Caco-2 (cell line): ENCODE measurements at regions not wholly inside any gene's neighbourhood (a gene's known extent, or its start where the extent isn't known, plus 50 kb on each side); places are given as distances from the start of the nearest gene placed in this dataset.

Source experiments
- BruUV-seq: library from RNA; stranded (reverse); fragments of 400-500 nt; replicated peaks from 2 replicates; lab custom pipeline; 2021; lab: Mats Ljungman, UMichigan
- CTCF ChIA-PET: fragments of 300-600 bp; sonication (Branson Sonifier 250); formaldehyde crosslinking; loops from one replicate; lab custom pipeline; 2022; ENCODE audit warnings: antibody characterized with exemption; lab: Charles Lee
- POLR2A ChIA-PET: fragments of 300-600 bp; sonication (Branson Sonifier 250); formaldehyde crosslinking; loops from one replicate; lab custom pipeline; 2022; ENCODE audit warnings: antibody characterized with exemption; lab: Charles Lee
- DNase-seq, 2 experiments: peaks; one replicate each; pipeline versions ENCODE4 v3.0.0 to v3.0.0-alpha.2; 2020 to 2022
- H3K27me3 ChIP-seq: replicated peaks from 2 replicates; pipeline ENCODE4 v1.6.0; 2011; ENCODE audit warnings: low read length; ENCODE audit not compliant: control insufficient read depth, insufficient read depth
- H3K36me3 ChIP-seq: 2 replicates; pipeline ENCODE4 v1.5.1; 2011; ENCODE audit warnings: low read length; ENCODE audit not compliant: control insufficient read depth, insufficient read depth
- H3K4me1 ChIP-seq: fragments of 250-450 bp; sonication (Bioruptor Pico); 2 replicates; pipeline ENCODE4 v1.5.1; 2020; ENCODE audit warnings: mild to moderate bottlenecking
- H3K4me3 ChIP-seq: 2 replicates; pipeline ENCODE4 v1.5.1; 2011; ENCODE audit warnings: low read depth, mild to moderate bottlenecking, control low read depth, low read length
- H3K9me3 ChIP-seq: fragments of 250-450 bp; sonication (Bioruptor Pico); 2 replicates; pipeline ENCODE4 v1.5.1; 2020; ENCODE audit warnings: mild to moderate bottlenecking, moderate library complexity
- H3K27ac Mint-ChIP-seq: one replicate; pipeline ENCODE4 v1.8.0; 2022; ENCODE audit warnings: mixed read lengths; ENCODE audit not compliant: unreplicated experiment
- H3K27me3 Mint-ChIP-seq: one replicate; pipeline ENCODE4 v1.8.0; 2022; ENCODE audit warnings: mixed read lengths; ENCODE audit not compliant: insufficient read depth, unreplicated experiment
- H3K36me3 Mint-ChIP-seq: one replicate; pipeline ENCODE4 v1.8.0; 2022; ENCODE audit warnings: mild to moderate bottlenecking, mixed read lengths; ENCODE audit not compliant: insufficient read depth, unreplicated experiment
- H3K4me1 Mint-ChIP-seq: one replicate; pipeline ENCODE4 v1.8.0; 2022; ENCODE audit warnings: low read depth, mixed read lengths; ENCODE audit not compliant: unreplicated experiment
- H3K4me3 Mint-ChIP-seq: one replicate; pipeline ENCODE4 v1.8.0; 2022; ENCODE audit warnings: mild to moderate bottlenecking, moderate library complexity, mixed read lengths; ENCODE audit not compliant: unreplicated experiment
- H3K9me3 Mint-ChIP-seq: one replicate; pipeline ENCODE4 v1.8.0; 2022; ENCODE audit warnings: mixed read lengths; ENCODE audit not compliant: unreplicated experiment
- CTCF ChIP-seq, 2 experiments: fragments of 200-600 bp in 1 of 2; IDR thresholded peaks; 1 replicate in 1 of 2; 2 replicates in 1 of 2; pipeline versions ENCODE4 v1.5.1 to v1.8.0; 2011 to 2022; ENCODE audit warnings: antibody characterized with exemption in 1 of 2, control low read depth in 1 of 2, inconsistent platforms in 1 of 2, low read depth in 1 of 2, low read length in 1 of 2, mild to moderate bottlenecking in 1 of 2, moderate library complexity in 1 of 2; ENCODE audit not compliant: insufficient read depth in 1 of 2, severe bottlenecking in 1 of 2, unreplicated experiment in 1 of 2
- intact Hi-C: fragments of 100-400 bp; cut with micrococcal nuclease; formaldehyde crosslinking; loops from one replicate; pipeline ENCODE4 v1.10.0; 2022; ENCODE audit not compliant: unreplicated experiment

DNA sequence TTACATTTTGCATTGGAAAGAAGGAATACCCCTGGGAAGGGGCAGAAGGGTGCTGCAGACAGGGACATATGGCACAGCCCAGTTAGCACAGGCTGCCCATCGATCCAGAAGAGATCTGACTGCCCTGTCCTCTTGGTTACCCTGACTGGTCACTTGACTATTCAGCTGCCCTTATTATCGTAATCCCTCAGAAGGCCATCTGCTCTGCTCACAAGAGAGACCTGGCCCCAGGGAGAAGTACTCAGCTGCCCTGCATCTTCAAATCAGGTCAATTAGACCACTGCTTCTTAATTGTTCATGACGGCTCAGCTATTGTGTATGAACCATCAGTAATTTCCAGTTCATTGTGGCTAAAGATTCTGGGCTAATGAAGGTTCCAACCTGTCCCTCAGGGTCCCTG lies 345.0 kb downstream of the TLE1 start:
- Histone ChIP-seq H3K27me3 (no peaks in the 10 kb centered on the region), H3K36me3 (no peaks in the 10 kb centered on the region), H3K9me3 (no peaks in the 10 kb centered on the region), H3K4me1 (no peaks in the 10 kb centered on the region), H3K4me3 (no peak overlapping the region)
- POLR2A ChIA-PET, result no interaction called here
- no TSS peak for BruUV-seq
- intact Hi-C loops, result no loop called here
- Mint-ChIP-seq H3K9me3 (no peaks in the 10 kb centered on the region), H3K4me1 (no peaks in the 10 kb centered on the region), H3K27ac (no peak overlapping the region), H3K27me3 (no peaks in the 10 kb centered on the region), H3K4me3 (no peak overlapping the region), H3K36me3 (no peaks in the 10 kb centered on the region)
- no peak for TF ChIP-seq CTCF (IDR thresholded peaks at IDR 0.05; ENCODE audit: insufficient read depth in 1 of 2, low read depth in 1 of 2, low read length in 1 of 2, severe bottlenecking in 1 of 2, unreplicated experiment in 1 of 2)
- CTCF ChIA-PET, result no interaction called here
- DNase-seq, result no peak

- BruUV-seq, result no TSS peak
- no peak for TF ChIP-seq CTCF (IDR thresholded peaks at IDR 0.05; ENCODE audit: insufficient read depth in 1 of 2, low read depth in 1 of 2, low read length in 1 of 2, severe bottlenecking in 1 of 2, unreplicated experiment in 1 of 2)
Measured at GRCh38 chr9:81335879-81336421, 353.4 kb downstream of the TLE1 start.

DNA sequence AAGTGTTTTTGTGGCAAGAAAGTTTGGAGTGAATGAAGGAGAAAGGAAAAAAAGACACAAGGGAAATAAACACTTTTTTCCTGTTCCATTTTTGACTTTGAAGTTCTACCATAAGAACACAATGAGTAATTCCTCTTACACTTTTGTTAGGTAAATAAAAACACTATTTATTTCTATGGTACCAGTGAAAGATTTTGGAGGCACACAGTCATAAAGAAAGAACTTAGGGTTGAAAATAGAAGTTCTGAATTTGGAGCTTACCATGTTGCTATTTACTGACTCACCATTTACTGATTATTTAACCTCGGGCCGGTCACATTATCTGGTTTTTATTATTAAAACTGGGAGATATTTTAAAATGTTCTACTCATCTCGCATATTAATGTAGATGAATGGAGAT lies 367.8 kb downstream of the TLE1 start:
- CTCF ChIA-PET, result no interaction called here
- H3K4me1 Mint-ChIP-seq, result no peaks in the 10 kb centered on the region

More at GRCh38 chr9:81335879-81336421, 353.4 kb downstream of the TLE1 start:
- DNase-seq, result no peak
- Mint-ChIP-seq H3K27me3 (no peaks in the 10 kb centered on the region), H3K36me3 (no peaks in the 10 kb centered on the region), H3K9me3 (peaks cover 11% of the 10 kb centered on the region), H3K4me3 (no peak overlapping the region), H3K27ac (no peak overlapping the region), H3K4me1 (no peaks in the 10 kb centered on the region)
- Histone ChIP-seq H3K4me1 (no peaks in the 10 kb centered on the region), H3K4me3 (no peak overlapping the region), H3K36me3 (no peaks in the 10 kb centered on the region), H3K9me3 (no peaks in the 10 kb centered on the region), H3K27me3 (no peaks in the 10 kb centered on the region)
- ChIA-PET CTCF (no interaction called here), POLR2A (no interaction called here)
- intact Hi-C loops, result no loop called here

More for the DNA sequence above, 367.8 kb downstream of the TLE1 start:
- no peaks in the 10 kb centered on the region for H3K36me3 ChIP-seq
- no peak for DNase-seq
- POLR2A ChIA-PET, result no interaction called here
- Mint-ChIP-seq H3K36me3 (no peaks in the 10 kb centered on the region), H3K27ac (no peak overlapping the region), H3K27me3 (no peaks in the 10 kb centered on the region), H3K4me3 (no peak overlapping the region), H3K9me3 (no peaks in the 10 kb centered on the region)
- no peaks in the 10 kb centered on the region for H3K4me1 ChIP-seq
- no peak overlapping the region for H3K4me3 ChIP-seq
- intact Hi-C loops, result no loop called here
- no peaks in the 10 kb centered on the region for H3K27me3 ChIP-seq
- BruUV-seq, result no TSS peak
- H3K9me3 ChIP-seq, result no peaks in the 10 kb centered on the region
- no peak for TF ChIP-seq CTCF (IDR thresholded peaks at IDR 0.05; ENCODE audit: insufficient read depth in 1 of 2, low read depth in 1 of 2, low read length in 1 of 2, severe bottlenecking in 1 of 2, unreplicated experiment in 1 of 2)
